HEK293T (cell line): ENCODE measurements at regions not wholly inside any gene's neighbourhood (a gene's known extent, or its start where the extent isn't known, plus 50 kb on each side); places are given as distances from the start of the nearest gene placed in this dataset.

Experiments
- CTCF ChIA-PET: fragments of 350-600 bp; formaldehyde crosslinking; extraction: SDS; loops from one replicate; lab custom pipeline; 2021; ENCODE audit warnings: antibody characterized with exemption, inconsistent platforms; lab: Yijun Ruan, JAX
- POLR2A ChIA-PET: fragments of 350-600 bp; formaldehyde crosslinking; extraction: SDS; loops from one replicate; lab custom pipeline; 2020; ENCODE audit warnings: antibody characterized with exemption, inconsistent platforms; lab: Yijun Ruan, JAX
- DNase-seq: peaks from one replicate; pipeline ENCODE4 v3.0.0; 2012; ENCODE audit warnings: mixed read lengths; ENCODE audit errors: extremely low spot score
- ARNT ChIP-seq: fragments of 450-650 bp; IDR thresholded peaks from 2 replicates; pipeline ENCODE4 v1.6.1; 2017; ENCODE audit warnings: mild to moderate bottlenecking
- BHLHE40 ChIP-seq: fragments of 450-650 bp; IDR thresholded peaks from 2 replicates; pipeline ENCODE4 v1.6.1; 2016; ENCODE audit warnings: mild to moderate bottlenecking, moderate library complexity, borderline replicate concordance
- CTBP1 ChIP-seq: fragments of 450-650 bp; IDR thresholded peaks from 2 replicates; pipeline ENCODE4 v1.6.1; 2016; ENCODE audit warnings: borderline replicate concordance
- ELF4 ChIP-seq: fragments of 450-650 bp; IDR thresholded peaks from 2 replicates; pipeline ENCODE4 v1.6.1; 2017; ENCODE audit warnings: antibody characterized with exemption
- FOXA1 ChIP-seq: fragments of 450-650 bp; IDR thresholded peaks from 2 replicates; pipeline ENCODE4 v1.6.1; 2016; ENCODE audit warnings: mild to moderate bottlenecking
- FOXK2 ChIP-seq: fragments of 450-650 bp; IDR thresholded peaks from 2 replicates; pipeline ENCODE4 v1.6.1; 2016; ENCODE audit warnings: mild to moderate bottlenecking
- FOXM1 ChIP-seq: fragments of 450-650 bp; IDR thresholded peaks from 2 replicates; pipeline ENCODE4 v1.6.1; 2017; ENCODE audit warnings: mild to moderate bottlenecking, borderline replicate concordance
- HDGF ChIP-seq: fragments of 450-650 bp; IDR thresholded peaks from 2 replicates; pipeline ENCODE4 v1.6.1; 2017; ENCODE audit warnings: antibody characterized with exemption, borderline replicate concordance
- L3MBTL2 ChIP-seq: fragments of 450-650 bp; conservative IDR thresholded peaks from 2 replicates; pipeline ENCODE4 v1.6.1; 2016; ENCODE audit warnings: mild to moderate bottlenecking
- LEF1 ChIP-seq: fragments of 450-650 bp; IDR thresholded peaks from 2 replicates; pipeline ENCODE4 v1.6.1; 2017; ENCODE audit warnings: mild to moderate bottlenecking, borderline replicate concordance
- NFRKB ChIP-seq: fragments of 450-650 bp; IDR thresholded peaks from 2 replicates; pipeline ENCODE4 v1.6.1; 2016; ENCODE audit warnings: mild to moderate bottlenecking, moderate library complexity
- PKNOX1 ChIP-seq: fragments of 450-650 bp; IDR thresholded peaks from 2 replicates; pipeline ENCODE4 v1.6.1; 2016
- SP1 ChIP-seq: fragments of 450-650 bp; IDR thresholded peaks from 2 replicates; pipeline ENCODE4 v1.6.1; 2017
- SUZ12 ChIP-seq: fragments of 450-650 bp; IDR thresholded peaks from 2 replicates; pipeline ENCODE4 v1.6.1; 2016; ENCODE audit warnings: mild to moderate bottlenecking
- TARDBP ChIP-seq: fragments of 450-650 bp; IDR thresholded peaks from 2 replicates; pipeline ENCODE4 v1.6.1; 2016
- ZNF384 ChIP-seq: fragments of 450-650 bp; IDR thresholded peaks from 2 replicates; pipeline ENCODE4 v1.6.1; 2016

- no peak for TF ChIP-seq ARNT
- TF ChIP-seq FOXK2, result no peak
- TF ChIP-seq TARDBP, result no peak
- no peak for TF ChIP-seq FOXM1
- DNase-seq, result no peak
- CTCF ChIA-PET, result no interaction called here
- POLR2A ChIA-PET, result no interaction called here
These were observed 375.8 kb upstream of the THBS1 start for GRCh38 chr15:39205081-39205480.

- ChIA-PET CTCF (no interaction called here), POLR2A (no interaction called here)
- TF ChIP-seq NFRKB, result no peak
- no peak for TF ChIP-seq LEF1
- TF ChIP-seq SUZ12, result no peak
- no peak for TF ChIP-seq ELF4
- no peak for TF ChIP-seq SP1
- TF ChIP-seq BHLHE40, result no peak
- TF ChIP-seq CTBP1, result no peak
- TF ChIP-seq FOXM1, result no peak
- TF ChIP-seq HDGF, result no peak
- TF ChIP-seq FOXK2, result no peak
- TF ChIP-seq FOXA1, result no peak
- no peak for TF ChIP-seq ZNF384
- TF ChIP-seq ARNT, result no peak
- no peak for TF ChIP-seq L3MBTL2
- no peak for DNase-seq
These were observed 375.1 kb upstream of the THBS1 start for GRCh38 chr15:39205506-39206371.

GRCh38 chr15:39207532-39208115 is 373.3 kb upstream of the THBS1 start:
- ChIA-PET POLR2A (no interaction called here), CTCF (no interaction called here)
- no peak for DNase-seq
- TF ChIP-seq TARDBP (no peak), SP1 (no peak), FOXA1 (no peak), PKNOX1 (no peak), NFRKB (no peak), LEF1 (no peak), FOXM1 (no peak), FOXK2 (no peak), BHLHE40 (no peak)

GRCh38 chr15:39208187-39208586 is 372.7 kb upstream of the THBS1 start:
- no peak for DNase-seq
- POLR2A ChIA-PET, result no interaction called here
- CTCF ChIA-PET, result no interaction called here
- TF ChIP-seq NFRKB (no peak), SUZ12 (no peak), FOXA1 (no peak), FOXM1 (no peak), SP1 (no peak), PKNOX1 (no peak), LEF1 (no peak), TARDBP (no peak), ARNT (no peak), BHLHE40 (no peak), ZNF384 (no peak), FOXK2 (no peak), CTBP1 (no peak)

- ChIA-PET CTCF (no interaction called here), POLR2A (no interaction called here)
- DNase-seq, result no peak
- TF ChIP-seq L3MBTL2 (no peak), CTBP1 (no peak), SUZ12 (no peak), FOXM1 (no peak), NFRKB (no peak), PKNOX1 (no peak)
These were observed 371.2 kb upstream of the THBS1 start for GRCh38 chr15:39209548-39210211.

GRCh38 chr15:39211108-39211979 is 369.5 kb upstream of the THBS1 start:
- POLR2A ChIA-PET, result no interaction called here
- TF ChIP-seq SP1 (no peak), PKNOX1 (no peak), SUZ12 (no peak), ELF4 (no peak), FOXM1 (no peak), CTBP1 (no peak), TARDBP (no peak), ARNT (no peak), HDGF (no peak), FOXA1 (no peak)
- CTCF ChIA-PET, result no interaction called here
- no peak for DNase-seq
